AG10803 (cell line): ENCODE measurements at regions not wholly inside any gene's neighbourhood (a gene's known extent, or its start where the extent isn't known, plus 50 kb on each side); places are given as distances from the start of the nearest gene placed in this dataset.
A peak's percentile ranks its signal among the peaks of the same experiment; 100 is the strongest.

Source experiments
- DNase-seq: peaks from one replicate; pipeline ENCODE4 v3.0.0; 2010; ENCODE audit warnings: low read depth
- H3K4me3 ChIP-seq: 2 replicates; pipeline ENCODE4 v1.5.1; 2011; ENCODE audit warnings: mild to moderate bottlenecking, low read length, control low read depth
- TF ChIP-seq, protein P1 (sequence below): conservative IDR thresholded peaks from 2 replicates; pipeline ENCODE4 v1.5.1; 2011; ENCODE audit warnings: mild to moderate bottlenecking, low read length, control low read depth, inconsistent platforms

GRCh38 chr1:228986093-228986904 is 251.0 kb downstream of the RHOU start:
- DNase-seq = no peak
- TF ChIP-seq, protein P1, sequence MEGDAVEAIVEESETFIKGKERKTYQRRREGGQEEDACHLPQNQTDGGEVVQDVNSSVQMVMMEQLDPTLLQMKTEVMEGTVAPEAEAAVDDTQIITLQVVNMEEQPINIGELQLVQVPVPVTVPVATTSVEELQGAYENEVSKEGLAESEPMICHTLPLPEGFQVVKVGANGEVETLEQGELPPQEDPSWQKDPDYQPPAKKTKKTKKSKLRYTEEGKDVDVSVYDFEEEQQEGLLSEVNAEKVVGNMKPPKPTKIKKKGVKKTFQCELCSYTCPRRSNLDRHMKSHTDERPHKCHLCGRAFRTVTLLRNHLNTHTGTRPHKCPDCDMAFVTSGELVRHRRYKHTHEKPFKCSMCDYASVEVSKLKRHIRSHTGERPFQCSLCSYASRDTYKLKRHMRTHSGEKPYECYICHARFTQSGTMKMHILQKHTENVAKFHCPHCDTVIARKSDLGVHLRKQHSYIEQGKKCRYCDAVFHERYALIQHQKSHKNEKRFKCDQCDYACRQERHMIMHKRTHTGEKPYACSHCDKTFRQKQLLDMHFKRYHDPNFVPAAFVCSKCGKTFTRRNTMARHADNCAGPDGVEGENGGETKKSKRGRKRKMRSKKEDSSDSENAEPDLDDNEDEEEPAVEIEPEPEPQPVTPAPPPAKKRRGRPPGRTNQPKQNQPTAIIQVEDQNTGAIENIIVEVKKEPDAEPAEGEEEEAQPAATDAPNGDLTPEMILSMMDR = no peak
- H3K4me3 ChIP-seq = no peak overlapping the region

DNA sequence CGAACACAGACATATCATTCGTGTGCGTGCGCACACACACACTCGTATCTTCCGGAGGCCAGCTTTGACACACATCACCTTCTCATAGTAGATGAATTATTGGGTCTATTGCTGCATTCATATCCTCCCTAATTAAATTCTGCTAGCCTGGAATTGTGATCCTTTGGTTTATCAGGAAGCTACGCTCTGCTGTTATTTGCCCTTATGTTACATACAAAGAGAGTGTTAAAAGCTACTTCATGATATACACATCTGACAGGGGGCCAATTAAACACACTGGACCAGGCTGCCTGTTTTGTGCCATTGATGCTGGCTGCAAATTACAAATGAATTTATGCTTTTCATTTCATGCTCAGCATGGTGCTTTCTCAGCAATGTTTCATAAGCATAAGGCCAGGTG is 252.0 kb downstream of the RHOU start:
- no peak for DNase-seq

GRCh38 chr1:228987736-228988506 is 252.6 kb downstream of the RHOU start:
- TF ChIP-seq, protein P1 = no peak
- no peak for DNase-seq
- H3K4me3 ChIP-seq = no peak overlapping the region

More for the DNA sequence above, 252.0 kb downstream of the RHOU start:
- TF ChIP-seq, protein P1 = no peak
- no peak overlapping the region for H3K4me3 ChIP-seq

DNA sequence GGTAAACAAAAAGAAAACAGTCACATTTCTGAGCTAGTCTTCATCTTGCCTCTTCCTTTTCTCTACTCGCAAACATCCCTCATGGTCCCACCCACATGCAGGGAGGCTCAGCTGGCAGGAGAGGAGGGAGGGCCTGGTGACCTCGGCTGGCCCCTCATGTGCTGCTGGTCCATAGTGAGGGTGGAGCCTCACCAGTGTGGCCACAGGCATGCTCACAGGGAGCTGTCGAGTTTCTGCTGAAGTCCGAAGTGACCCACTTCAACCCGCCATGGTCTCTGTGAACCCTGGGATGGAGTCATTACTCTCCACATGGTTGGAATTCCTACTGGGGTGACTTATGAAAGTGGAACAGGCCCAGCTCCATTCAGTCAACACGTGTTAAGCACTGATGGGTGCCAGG is 253.4 kb downstream of the RHOU start:
- H3K4me3 ChIP-seq = no peak overlapping the region
- TF ChIP-seq, protein P1 = no peak
- peak; percentile 57 for DNase-seq

DNA sequence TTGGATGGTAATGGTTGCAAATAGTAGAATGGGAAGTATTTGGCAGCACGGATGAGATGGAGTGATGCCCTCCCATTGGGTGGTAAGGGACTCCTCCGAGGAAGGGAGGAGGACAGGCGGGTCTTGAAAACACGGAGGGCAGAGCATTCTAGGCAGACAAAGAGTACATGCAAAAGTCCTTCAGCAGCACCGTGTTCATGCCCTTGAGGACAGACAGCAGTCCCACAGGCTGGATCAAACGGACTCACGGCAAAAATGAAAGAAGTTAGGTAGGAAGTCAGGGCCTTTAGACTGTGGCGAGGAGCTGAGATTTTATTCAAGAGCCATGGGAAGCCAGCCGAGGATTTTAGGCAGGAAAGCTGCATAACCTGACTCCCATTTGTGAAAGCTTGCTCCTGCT is 253.9 kb downstream of the RHOU start:
- TF ChIP-seq, protein P1 = no peak
- no peak overlapping the region for H3K4me3 ChIP-seq
- no peak for DNase-seq

- TF ChIP-seq, protein P1 = no peak
- H3K4me3 ChIP-seq = no peak overlapping the region
- no peak for DNase-seq
These were observed 254.4 kb downstream of the RHOU start for GRCh38 chr1:228989676-228989991.
